Stimulated activated CD4-positive, alpha-beta T cell treated with anti-CD3 and anti-CD28 coated beads, TNF-alpha, amount 100 ng/mL, for 24 hours (primary cell): ENCODE measurements at regions not wholly inside any gene's neighbourhood (a gene's known extent, or its start where the extent isn't known, plus 50 kb on each side); places are given as distances from the start of the nearest gene placed in this dataset.
"Not testable (repeated sequence)": the region's sequence is repeated elsewhere in the genome, so short reads cannot be mapped to it uniquely, and the experiment has no call there.

Experiments
- DNase-seq, 3 experiments: peaks; one replicate each; pipeline ENCODE4 v3.0.0-alpha.2; 2020; ENCODE audit warnings: low read depth in 3 of 3

- not testable (repeated sequence) for DNase-seq
Observed at GRCh38 chr1:168457296-168457695, 86.5 kb downstream of the XCL2 start.

- DNase-seq, result no peak
Observed at GRCh38 chr1:168455764-168456163, 88.0 kb downstream of the XCL2 start.

- DNase-seq, result no peak
Observed at GRCh38 chr1:168454211-168454815, 89.5 kb downstream of the XCL2 start.

- DNase-seq, result no peak
Observed at GRCh38 chr1:168453056-168453455, 90.7 kb downstream of the XCL2 start.

- no peak for DNase-seq
Observed at GRCh38 chr1:168452329-168452728, 91.5 kb downstream of the XCL2 start.

- DNase-seq, result no peak
Observed at GRCh38 chr1:168447871-168448270, 95.9 kb downstream of the XCL2 start.

- no peak for DNase-seq
Observed at GRCh38 chr1:168446081-168446480, 97.7 kb downstream of the XCL2 start.

- no peak for DNase-seq
Observed at GRCh38 chr1:168443899-168444298, 99.9 kb downstream of the XCL2 start.

GRCh38 chr1:168443356-168443755 is 100.4 kb downstream of the XCL2 start:
- DNase-seq, result no peak

GRCh38 chr1:168442931-168443330 is 100.9 kb downstream of the XCL2 start:
- no peak for DNase-seq

GRCh38 chr1:168441745-168442144 is 102.1 kb downstream of the XCL2 start:
- no peak for DNase-seq

- peak; percentile 63 to 69 (median 67) for DNase-seq
Observed at GRCh38 chr1:168439456-168440375, 104.1 kb downstream of the XCL2 start.

GRCh38 chr1:168438626-168439025 is 105.2 kb downstream of the XCL2 start:
- DNase-seq, result no peak

GRCh38 chr1:168437821-168438220 is 106.0 kb downstream of the XCL2 start:
- DNase-seq, result no peak

- DNase-seq, result no peak
Observed at GRCh38 chr1:168435439-168435838, 108.4 kb downstream of the XCL2 start.

- no peak for DNase-seq
Observed at GRCh38 chr1:168433238-168433637, 110.6 kb downstream of the XCL2 start.

GRCh38 chr1:168431882-168432281 is 111.9 kb downstream of the XCL2 start:
- DNase-seq, result no peak

- DNase-seq, result no peak
Observed at GRCh38 chr1:168430321-168430720, 113.5 kb downstream of the XCL2 start.

- no peak for DNase-seq
Observed at GRCh38 chr1:168428063-168428731, 115.6 kb downstream of the XCL2 start.

GRCh38 chr1:168427051-168427450 is 116.7 kb downstream of the XCL2 start:
- DNase-seq, result no peak

- DNase-seq, result no peak
Observed at GRCh38 chr1:168424281-168424680, 119.5 kb downstream of the XCL2 start.

GRCh38 chr1:168422203-168422847 is 121.5 kb downstream of the XCL2 start:
- DNase-seq, result no peak
